SK-N-SH (cell line): ENCODE measurements at regions not wholly inside any gene's neighbourhood (a gene's known extent, or its start where the extent isn't known, plus 50 kb on each side); places are given as distances from the start of the nearest gene placed in this dataset.

ENCODE experiments used
- EP300 ChIP-seq, 2 experiments: IDR thresholded peaks; 2 replicates each; pipeline versions ENCODE4 v1.4.0 to v1.6.1; 2012; ENCODE audit warnings: borderline replicate concordance in 1 of 2, low read depth in 1 of 2, low read length in 1 of 2
- RAD21 ChIP-seq: IDR thresholded peaks from 2 replicates; pipeline ENCODE4 v1.6.1; 2012; ENCODE audit warnings: mild to moderate bottlenecking, low read length
- SIN3A ChIP-seq: IDR thresholded peaks from 2 replicates; pipeline ENCODE4 v1.6.1; 2012; ENCODE audit warnings: low read depth, mild to moderate bottlenecking, low read length, moderate library complexity, borderline replicate concordance
- YY1 ChIP-seq: IDR thresholded peaks from 2 replicates; pipeline ENCODE4 v1.4.0; 2012; ENCODE audit warnings: low read depth, mild to moderate bottlenecking
- TF ChIP-seq, protein P1 (sequence below): fragments of 200-600 bp; sonication (generic); IDR thresholded peaks from 2 replicates; pipeline ENCODE4 v1.6.1; 2017; ENCODE audit warnings: antibody characterized with exemption, mild to moderate bottlenecking, moderate library complexity

GRCh38 chr3:99549957-99550603 lies 88.3 kb upstream of the COL8A1 start:
- TF ChIP-seq SIN3A (no peak), RAD21 (no peak), EP300 (IDR thresholded peaks at IDR 0.05; ENCODE audit: borderline replicate concordance in 1 of 2, low read depth in 1 of 2, low read length in 1 of 2) (no peak), YY1 (no peak)
- TF ChIP-seq, protein P1, sequence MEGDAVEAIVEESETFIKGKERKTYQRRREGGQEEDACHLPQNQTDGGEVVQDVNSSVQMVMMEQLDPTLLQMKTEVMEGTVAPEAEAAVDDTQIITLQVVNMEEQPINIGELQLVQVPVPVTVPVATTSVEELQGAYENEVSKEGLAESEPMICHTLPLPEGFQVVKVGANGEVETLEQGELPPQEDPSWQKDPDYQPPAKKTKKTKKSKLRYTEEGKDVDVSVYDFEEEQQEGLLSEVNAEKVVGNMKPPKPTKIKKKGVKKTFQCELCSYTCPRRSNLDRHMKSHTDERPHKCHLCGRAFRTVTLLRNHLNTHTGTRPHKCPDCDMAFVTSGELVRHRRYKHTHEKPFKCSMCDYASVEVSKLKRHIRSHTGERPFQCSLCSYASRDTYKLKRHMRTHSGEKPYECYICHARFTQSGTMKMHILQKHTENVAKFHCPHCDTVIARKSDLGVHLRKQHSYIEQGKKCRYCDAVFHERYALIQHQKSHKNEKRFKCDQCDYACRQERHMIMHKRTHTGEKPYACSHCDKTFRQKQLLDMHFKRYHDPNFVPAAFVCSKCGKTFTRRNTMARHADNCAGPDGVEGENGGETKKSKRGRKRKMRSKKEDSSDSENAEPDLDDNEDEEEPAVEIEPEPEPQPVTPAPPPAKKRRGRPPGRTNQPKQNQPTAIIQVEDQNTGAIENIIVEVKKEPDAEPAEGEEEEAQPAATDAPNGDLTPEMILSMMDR, result no peak
